Prostate gland (tissue), 2 donors: ENCODE measurements at regions not wholly inside any gene's neighbourhood (a gene's known extent, or its start where the extent isn't known, plus 50 kb on each side); places are given as distances from the start of the nearest gene placed in this dataset.

Experiments used
- CTCF ChIP-seq, 4 experiments: fragments of 200-600 bp in 2 of 4; fragments of 450-650 bp in 2 of 4; sonication (generic) in 2 of 4; IDR thresholded peaks; 1 replicate in 3 of 4; 2 replicates in 1 of 4; pipeline ENCODE4 v1.5.1; 2016 to 2019; ENCODE audit warnings: antibody characterized with exemption in 4 of 4, mild to moderate bottlenecking in 2 of 4, moderate library complexity in 2 of 4
- POLR2A ChIP-seq: fragments of 450-650 bp; IDR thresholded peaks from one replicate; pipeline ENCODE4 v1.6.1; 2016; ENCODE audit warnings: antibody characterized with exemption, mild to moderate bottlenecking
- POLR2AphosphoS5 ChIP-seq: sonication (generic); formaldehyde crosslinking; IDR thresholded peaks from one replicate; pipeline ENCODE4 v1.6.1; 2017; ENCODE audit warnings: antibody characterized with exemption

- TF ChIP-seq POLR2AphosphoS5 (no peak), CTCF (IDR thresholded peaks at IDR 0.05) (no peak), POLR2A (no peak)
Observed at GRCh38 chr4:26185436-26185835, 135.4 kb upstream of the RBPJ start.
